CD14-positive monocyte (primary cell): ENCODE measurements at regions not wholly inside any gene's neighbourhood (a gene's known extent, or its start where the extent isn't known, plus 50 kb on each side); places are given as distances from the start of the nearest gene placed in this dataset.
"Not testable (repeated sequence)": the region's sequence is repeated elsewhere in the genome, so short reads cannot be mapped to it uniquely, and the experiment has no call there.

Experiments
- DNase-seq, 3 donors: peaks; one replicate each; pipeline ENCODE4 v3.0.0-alpha.2; 2011 to 2022
- H2AFZ ChIP-seq: 2 replicates; pipeline ENCODE4 v1.6.0; 2012; ENCODE audit warnings: mild to moderate bottlenecking, low read depth, low read length, inconsistent platforms; ENCODE audit not compliant: insufficient read depth, poor library complexity, severe bottlenecking
- H3K27ac ChIP-seq, 2 donors: 1 replicate in 1 of 2; 2 replicates in 1 of 2; pipeline ENCODE4 v1.5.1; 2012 to 2013; ENCODE audit warnings: low read length in 2 of 2, control low read depth in 1 of 2, inconsistent platforms in 1 of 2, low read depth in 1 of 2, mild to moderate bottlenecking in 1 of 2
- H3K27me3 ChIP-seq, 2 donors: one replicate each; pipeline versions ENCODE4 v1.6.0 to v1.6.1; 2011 to 2013; ENCODE audit warnings: low read length in 2 of 2; ENCODE audit not compliant: control insufficient read depth in 2 of 2, insufficient read depth in 2 of 2
- H3K36me3 ChIP-seq, 2 donors: replicated peaks in 1 of 2; 1 replicate in 1 of 2; 2 replicates in 1 of 2; pipeline versions ENCODE4 v1.5.1 to v1.6.1; 2012 to 2013; ENCODE audit warnings: low read length in 2 of 2, control low read depth in 1 of 2, inconsistent platforms in 1 of 2, mild to moderate bottlenecking in 1 of 2; ENCODE audit not compliant: insufficient read depth in 2 of 2, control insufficient read depth in 1 of 2
- H3K4me1 ChIP-seq, 2 donors: 1 replicate in 1 of 2; 2 replicates in 1 of 2; pipeline versions ENCODE4 v1.5.1 to v1.6.1; 2012 to 2013; ENCODE audit warnings: low read length in 2 of 2, control low read depth in 1 of 2, inconsistent platforms in 1 of 2, mild to moderate bottlenecking in 1 of 2, moderate library complexity in 1 of 2; ENCODE audit not compliant: insufficient read depth in 2 of 2, control insufficient read depth in 1 of 2
- H3K4me2 ChIP-seq: replicated peaks from 2 replicates; pipeline ENCODE3; 2012; ENCODE audit warnings: low read length, moderate library complexity, mild to moderate bottlenecking; ENCODE audit not compliant: poor library complexity, severe bottlenecking; ENCODE audit errors: extremely low read depth
- H3K4me3 ChIP-seq, 3 experiments: fragments of 200-600 bp in 1 of 3; sonication (generic) in 1 of 3; replicated peaks in 1 of 3; 1 replicate in 2 of 3; 2 replicates in 1 of 3; pipeline ENCODE4 v1.5.1; 2011 to 2013; ENCODE audit warnings: low read length in 3 of 3, mild to moderate bottlenecking in 3 of 3, control low read depth in 2 of 3, low read depth in 2 of 3, inconsistent platforms in 1 of 3, moderate library complexity in 1 of 3
- H3K79me2 ChIP-seq: 2 replicates; pipeline ENCODE4 v1.6.0; 2012; ENCODE audit warnings: mild to moderate bottlenecking, control low read depth, inconsistent platforms, low read length, moderate library complexity; ENCODE audit not compliant: insufficient read depth
- H3K9ac ChIP-seq: 2 replicates; pipeline ENCODE4 v1.6.0; 2017; ENCODE audit warnings: low read length, mild to moderate bottlenecking; ENCODE audit not compliant: insufficient read depth, poor library complexity, severe bottlenecking
- H3K9me3 ChIP-seq, 2 donors: replicated peaks in 1 of 2; 1 replicate in 1 of 2; 2 replicates in 1 of 2; pipeline versions ENCODE4 v1.5.1 to v1.6.1; 2012 to 2013; ENCODE audit warnings: low read length in 2 of 2, control low read depth in 1 of 2; ENCODE audit not compliant: control insufficient read depth in 1 of 2, insufficient read depth in 1 of 2
- H4K20me1 ChIP-seq: 2 replicates; pipeline ENCODE4 v1.6.0; 2012; ENCODE audit warnings: mild to moderate bottlenecking, low read length, control low read depth, moderate library complexity; ENCODE audit not compliant: insufficient read depth
- H3K27ac Mint-ChIP-seq, 7 donors: one replicate each; pipeline ENCODE4 v1.8.0; 2020; ENCODE audit warnings: mild to moderate bottlenecking in 7 of 7, mixed read lengths in 7 of 7, moderate library complexity in 6 of 7, inconsistent platforms in 2 of 7
- H3K27me3 Mint-ChIP-seq, 3 donors: one replicate each; pipeline ENCODE4 v1.8.0; 2021 to 2022; ENCODE audit warnings: low read depth in 3 of 3, mild to moderate bottlenecking in 3 of 3, mixed read lengths in 3 of 3, moderate library complexity in 3 of 3, inconsistent platforms in 1 of 3
- H3K36me3 Mint-ChIP-seq, 2 donors: one replicate each; pipeline ENCODE4 v1.8.0; 2020; ENCODE audit warnings: mixed read lengths in 2 of 2, inconsistent platforms in 1 of 2, mild to moderate bottlenecking in 1 of 2
- H3K4me1 Mint-ChIP-seq: one replicate; pipeline ENCODE4 v1.8.0; 2020; ENCODE audit warnings: mild to moderate bottlenecking, mixed read lengths
- H3K4me3 Mint-ChIP-seq, 2 donors: one replicate each; pipeline ENCODE4 v1.8.0; 2020; ENCODE audit warnings: mild to moderate bottlenecking in 2 of 2, mixed read lengths in 2 of 2, moderate library complexity in 1 of 2
- H3K9me3 Mint-ChIP-seq, 7 donors: one replicate each; pipeline ENCODE4 v1.8.0; 2020 to 2022; ENCODE audit warnings: mixed read lengths in 7 of 7, mild to moderate bottlenecking in 6 of 7, moderate library complexity in 6 of 7, inconsistent platforms in 2 of 7
- whole genome bisulfite sequencing: methylation state at CpG from one replicate; pipeline ENCODE4 v1.1.5; 2013; ENCODE audit warnings: missing lambda C conversion rate; ENCODE audit not compliant: insufficient coverage; 5-methylcytosine and 5-hydroxymethylcytosine counted together
- intact Hi-C, 2 donors: fragments of 100-400 bp; cut with micrococcal nuclease; formaldehyde crosslinking; loops; one replicate each; pipeline versions ENCODE4 v1.15.0 to v1.15.1; 2023
- TF ChIP-seq, protein P1 (sequence below): fragments of 200-600 bp; IDR thresholded peaks from one replicate; pipeline ENCODE4 v1.8.0; 2022; ENCODE audit warnings: antibody characterized with exemption, mild to moderate bottlenecking

DNA sequence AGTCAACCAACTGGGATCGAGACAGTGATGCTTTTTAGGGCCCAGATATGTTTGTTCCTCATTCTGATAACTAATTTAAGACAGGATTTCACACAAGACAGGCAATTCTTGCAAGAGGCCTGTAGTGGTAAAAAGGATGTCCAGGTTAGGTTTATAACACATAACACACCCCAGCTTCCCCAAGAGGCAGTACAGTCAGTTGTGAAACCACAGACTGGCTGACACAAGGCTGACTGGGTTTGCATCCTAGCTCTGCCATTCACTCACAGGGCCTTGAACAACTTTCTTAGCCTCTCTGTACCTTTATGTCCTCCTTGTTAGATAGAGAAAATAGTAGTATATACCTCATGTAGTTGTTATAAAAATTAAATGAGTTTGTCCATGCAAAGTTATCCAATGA, 55.0 kb upstream of the PTH start:
- H3K27me3 Mint-ChIP-seq = no peaks in the 10 kb centered on the region
- no peak overlapping the region for H3K4me3 Mint-ChIP-seq
- Histone ChIP-seq H3K36me3 (no peaks in the 10 kb centered on the region), H3K9me3 (peaks cover 10 to 24% of the 10 kb centered on the region in 2 donors), H3K4me1 (no peaks in the 10 kb centered on the region), H2AFZ (no peak overlapping the region), H4K20me1 (no peaks in the 10 kb centered on the region), H3K4me3 (no peak overlapping the region), H3K79me2 (no peaks in the 10 kb centered on the region), H3K4me2 (no peak overlapping the region), H3K9ac (no peak overlapping the region), H3K27ac (no peak overlapping the region), H3K27me3 (no peaks in the 10 kb centered on the region)
- H3K36me3 Mint-ChIP-seq = no peaks in the 10 kb centered on the region
- H3K4me1 Mint-ChIP-seq = no peaks in the 10 kb centered on the region
- TF ChIP-seq, protein P1, sequence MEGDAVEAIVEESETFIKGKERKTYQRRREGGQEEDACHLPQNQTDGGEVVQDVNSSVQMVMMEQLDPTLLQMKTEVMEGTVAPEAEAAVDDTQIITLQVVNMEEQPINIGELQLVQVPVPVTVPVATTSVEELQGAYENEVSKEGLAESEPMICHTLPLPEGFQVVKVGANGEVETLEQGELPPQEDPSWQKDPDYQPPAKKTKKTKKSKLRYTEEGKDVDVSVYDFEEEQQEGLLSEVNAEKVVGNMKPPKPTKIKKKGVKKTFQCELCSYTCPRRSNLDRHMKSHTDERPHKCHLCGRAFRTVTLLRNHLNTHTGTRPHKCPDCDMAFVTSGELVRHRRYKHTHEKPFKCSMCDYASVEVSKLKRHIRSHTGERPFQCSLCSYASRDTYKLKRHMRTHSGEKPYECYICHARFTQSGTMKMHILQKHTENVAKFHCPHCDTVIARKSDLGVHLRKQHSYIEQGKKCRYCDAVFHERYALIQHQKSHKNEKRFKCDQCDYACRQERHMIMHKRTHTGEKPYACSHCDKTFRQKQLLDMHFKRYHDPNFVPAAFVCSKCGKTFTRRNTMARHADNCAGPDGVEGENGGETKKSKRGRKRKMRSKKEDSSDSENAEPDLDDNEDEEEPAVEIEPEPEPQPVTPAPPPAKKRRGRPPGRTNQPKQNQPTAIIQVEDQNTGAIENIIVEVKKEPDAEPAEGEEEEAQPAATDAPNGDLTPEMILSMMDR = no peak
- no peak overlapping the region for H3K27ac Mint-ChIP-seq
- intact Hi-C loops = no loop called here
- H3K9me3 Mint-ChIP-seq = peaks cover 17 to 28% (median 24%) of the 10 kb centered on the region in 7 donors
- WGBS = no CpG with 5 or more reads among the region's 1 CpG
- DNase-seq = no peak

DNA sequence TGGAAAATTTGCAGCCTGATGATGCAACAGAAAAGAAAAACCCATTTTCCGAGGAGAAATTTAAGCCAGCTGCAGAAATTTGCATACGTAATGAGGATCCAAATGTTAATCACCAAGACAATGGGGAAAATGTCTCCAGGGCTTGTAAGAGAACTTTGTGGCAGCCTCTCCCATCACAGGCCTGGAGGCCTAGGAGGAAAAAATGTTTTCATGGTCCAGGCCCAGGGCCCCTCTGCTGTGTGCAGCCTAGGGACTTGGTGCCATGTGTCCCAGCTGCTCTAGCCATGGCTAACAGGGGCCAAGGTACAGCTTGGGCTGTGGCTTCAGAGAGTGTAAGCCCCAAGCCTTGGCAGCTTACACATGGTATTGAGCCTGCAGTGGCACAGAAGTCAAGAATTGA, 50.3 kb upstream of the PTH start:
- DNase-seq, H3K4me1 Mint-ChIP-seq, H3K36me3 Mint-ChIP-seq, H3K27me3 ChIP-seq, H4K20me1 ChIP-seq, H3K79me2 ChIP-seq, H3K4me2 ChIP-seq, H3K4me1 ChIP-seq, intact Hi-C loops, H3K9ac ChIP-seq, H3K4me3 Mint-ChIP-seq, H3K27me3 Mint-ChIP-seq, H3K36me3 ChIP-seq, H3K27ac ChIP-seq, H3K4me3 ChIP-seq, H2AFZ ChIP-seq, H3K27ac Mint-ChIP-seq: not testable (repeated sequence)
- 85% methylated on average over 2 of the region's 2 CpGs for WGBS
- peaks cover 19 to 34% (median 25%) of the 10 kb centered on the region in 7 donors for H3K9me3 Mint-ChIP-seq
- peaks cover 17 to 31% of the 10 kb centered on the region in 2 donors for H3K9me3 ChIP-seq
